Limb (tissue), 2 donors: ENCODE measurements at regions not wholly inside any gene's neighbourhood (a gene's known extent, or its start where the extent isn't known, plus 50 kb on each side); places are given as distances from the start of the nearest gene placed in this dataset.

Source experiments
- DNase-seq, 2 donors: peaks; one replicate each; pipeline ENCODE4 v3.0.0-alpha.2; 2016; ENCODE audit errors: extremely low spot score in 2 of 2

GRCh38 chr11:109968781-109969180, 124.4 kb upstream of the ZC3H12C start:
- no peak for DNase-seq

DNA sequence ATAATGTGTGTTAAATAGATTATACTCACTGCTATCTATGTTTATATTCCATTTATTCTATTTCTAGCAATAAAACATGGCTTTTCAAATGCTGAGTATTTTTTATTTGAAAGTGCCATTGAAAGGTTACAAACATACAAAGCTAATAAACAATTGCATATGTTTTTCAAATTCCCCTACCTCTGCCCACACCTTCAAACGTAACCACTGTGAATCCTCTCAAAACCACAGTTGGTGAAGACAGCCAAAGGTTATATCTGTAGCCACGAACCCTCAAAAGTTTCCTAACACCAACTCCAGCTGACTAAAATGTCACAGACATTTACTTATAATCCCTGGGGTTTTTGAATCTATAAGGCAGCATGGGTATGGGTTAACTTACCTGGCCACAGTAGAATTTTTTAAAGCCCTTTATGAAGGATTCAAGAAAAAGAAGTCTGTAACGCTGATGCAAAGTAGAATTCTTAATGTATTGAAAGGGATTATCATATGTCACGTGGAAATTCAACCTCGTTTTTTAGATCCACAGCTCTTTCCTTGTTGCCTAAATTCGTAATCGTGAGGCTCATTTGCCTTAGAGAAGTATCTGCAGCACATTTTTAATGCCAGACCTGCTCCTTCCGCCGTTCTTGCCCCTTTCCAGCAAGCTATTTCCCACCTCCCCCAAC, 122.5 kb upstream of the ZC3H12C start:
- DNase-seq: no peak

DNA sequence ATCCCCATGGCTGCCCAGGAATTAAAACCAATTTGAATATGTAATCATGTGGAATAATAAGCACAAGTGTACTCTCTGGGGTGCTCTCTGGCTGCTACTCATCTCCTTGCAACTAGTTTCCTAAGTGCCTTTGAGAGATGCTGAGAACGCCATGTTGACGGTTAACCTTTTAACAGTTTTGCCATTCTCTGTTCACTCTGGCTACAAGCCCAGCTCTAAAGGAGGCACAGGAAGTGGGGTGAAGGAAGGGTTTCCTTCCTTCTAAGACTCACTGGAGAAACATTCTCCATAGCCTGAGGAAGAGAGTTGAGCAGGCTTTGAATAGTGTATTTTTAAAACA, 122.0 kb upstream of the ZC3H12C start:
- peak in 1 of 2 donors; percentile 14 for DNase-seq

GRCh38 chr11:109972181-109972715, 120.9 kb upstream of the ZC3H12C start:
- no peak for DNase-seq

DNA sequence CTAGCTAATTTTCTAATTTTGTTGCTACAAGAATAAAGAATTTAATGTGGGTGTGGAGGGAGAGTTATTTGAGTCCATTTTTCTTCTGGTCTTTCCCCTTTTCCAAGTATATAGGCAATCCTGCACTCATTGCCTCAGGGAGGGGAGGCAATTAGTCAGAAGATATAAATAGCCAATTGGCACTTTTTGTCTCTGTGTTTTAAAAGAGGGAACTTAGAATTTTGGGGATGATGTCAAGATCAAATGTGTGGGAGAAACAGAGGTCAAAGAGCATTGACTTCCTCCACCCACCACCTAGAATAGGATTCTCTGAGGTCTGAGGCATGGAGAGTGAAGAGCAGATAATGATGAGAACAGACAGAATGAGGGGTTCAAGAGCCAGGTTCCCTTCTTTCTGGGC, 120.3 kb upstream of the ZC3H12C start:
- no peak for DNase-seq

- no peak for DNase-seq
Observed at GRCh38 chr11:109973486-109973885, 119.7 kb upstream of the ZC3H12C start.

- DNase-seq: no peak
Observed at GRCh38 chr11:109974523-109974922, 118.7 kb upstream of the ZC3H12C start.

DNA sequence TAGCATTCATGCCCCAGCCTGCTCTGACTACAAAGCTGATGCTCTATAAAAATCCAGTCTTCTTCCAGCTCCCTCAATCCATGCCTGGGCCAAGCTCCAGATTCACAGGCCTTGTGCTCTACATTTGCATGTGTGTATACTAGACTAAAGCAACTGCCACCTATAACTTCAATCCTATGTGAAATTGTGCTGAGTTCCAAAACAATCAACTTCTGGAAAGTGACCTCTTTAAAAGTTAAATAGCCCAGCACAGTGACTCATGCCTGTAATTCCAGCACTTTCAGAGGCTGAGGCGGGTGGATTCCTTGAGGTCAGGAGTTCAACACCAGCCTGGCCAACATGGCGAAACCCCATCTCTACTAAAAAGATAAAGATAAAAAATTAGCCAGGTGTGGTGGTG, 114.3 kb upstream of the ZC3H12C start:
- DNase-seq: no peak

DNA sequence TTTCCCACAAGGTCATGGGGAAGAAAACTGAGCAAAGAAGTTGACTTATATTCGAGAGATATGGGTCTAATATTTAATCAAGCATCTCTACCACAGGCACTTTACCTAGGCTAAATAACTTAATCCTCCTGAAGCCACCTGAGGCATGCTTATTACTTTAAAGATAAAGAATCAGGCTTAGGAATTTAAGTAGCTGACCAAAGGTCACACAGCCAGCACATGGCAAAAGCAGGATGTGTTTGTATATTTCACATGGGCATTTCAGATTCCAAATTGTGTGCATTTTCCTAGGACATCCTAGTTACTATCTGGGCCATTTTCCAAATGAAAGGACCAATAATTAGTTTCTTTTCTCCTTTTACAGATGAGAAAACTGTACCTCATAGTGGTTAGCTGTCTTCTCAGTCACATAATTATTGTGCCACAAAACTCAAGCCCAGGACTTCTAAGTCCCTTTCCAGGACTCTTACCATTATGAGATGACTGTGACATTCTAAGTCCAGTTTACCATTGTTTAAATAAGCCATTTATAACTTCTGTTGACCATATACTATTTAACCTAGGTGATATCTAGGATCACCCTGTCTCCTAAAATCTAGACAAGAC, 112.1 kb upstream of the ZC3H12C start:
- DNase-seq: no peak

- DNase-seq: no peak
Observed at GRCh38 chr11:109983358-109983757, 109.8 kb upstream of the ZC3H12C start.

- DNase-seq: no peak
Observed at GRCh38 chr11:109984634-109985289, 108.4 kb upstream of the ZC3H12C start.

GRCh38 chr11:109986488-109986887, 106.7 kb upstream of the ZC3H12C start:
- no peak for DNase-seq

GRCh38 chr11:109991835-109992234, 101.4 kb upstream of the ZC3H12C start:
- no peak for DNase-seq

GRCh38 chr11:109993786-109994185, 99.4 kb upstream of the ZC3H12C start:
- no peak for DNase-seq

DNA sequence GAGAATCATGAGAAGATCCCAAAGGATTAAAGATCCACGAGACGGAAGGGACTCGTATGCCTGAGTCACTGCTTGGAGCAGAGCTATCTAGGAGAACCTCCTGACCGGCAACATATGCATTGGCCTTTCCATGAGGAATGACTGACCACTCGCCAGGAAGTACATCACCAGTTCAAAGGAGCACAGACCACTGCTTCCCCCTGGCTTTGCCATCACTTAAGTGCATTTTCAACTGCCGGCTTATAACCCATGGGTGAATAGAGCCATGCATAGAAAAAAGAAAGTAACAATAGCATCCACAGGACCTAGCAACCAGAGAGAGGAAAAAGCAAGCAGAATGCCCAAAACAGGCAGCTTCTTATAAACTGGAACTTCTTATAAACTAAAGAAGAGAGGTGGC, 98.3 kb upstream of the ZC3H12C start:
- no peak for DNase-seq

GRCh38 chr11:109996060-109996459, 97.1 kb upstream of the ZC3H12C start:
- no peak for DNase-seq

GRCh38 chr11:109998921-109999320, 94.3 kb upstream of the ZC3H12C start:
- DNase-seq: no peak

GRCh38 chr11:110000031-110000502, 93.1 kb upstream of the ZC3H12C start:
- peak in 1 of 2 donors; percentile 32 for DNase-seq

DNA sequence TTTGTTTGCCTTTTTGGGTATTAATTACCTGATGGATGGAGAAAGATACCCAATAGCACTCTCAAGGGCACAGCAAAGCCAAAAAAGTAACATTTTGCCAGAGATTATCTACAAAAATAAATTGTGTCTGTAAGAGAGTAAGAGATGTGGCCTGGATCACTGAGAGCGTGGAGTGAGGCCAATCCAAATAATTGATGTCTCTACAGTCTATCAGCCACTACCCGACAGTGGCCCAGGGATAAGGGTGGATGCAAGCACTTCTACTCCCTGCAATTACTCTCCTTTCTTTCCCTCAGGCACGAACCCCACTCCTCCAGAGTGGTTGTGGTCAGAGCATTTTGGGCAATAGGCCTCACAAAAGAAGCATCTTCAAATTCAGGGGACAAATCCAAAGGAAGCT, 92.3 kb upstream of the ZC3H12C start:
- no peak for DNase-seq

GRCh38 chr11:110003426-110003825, 89.8 kb upstream of the ZC3H12C start:
- no peak for DNase-seq

DNA sequence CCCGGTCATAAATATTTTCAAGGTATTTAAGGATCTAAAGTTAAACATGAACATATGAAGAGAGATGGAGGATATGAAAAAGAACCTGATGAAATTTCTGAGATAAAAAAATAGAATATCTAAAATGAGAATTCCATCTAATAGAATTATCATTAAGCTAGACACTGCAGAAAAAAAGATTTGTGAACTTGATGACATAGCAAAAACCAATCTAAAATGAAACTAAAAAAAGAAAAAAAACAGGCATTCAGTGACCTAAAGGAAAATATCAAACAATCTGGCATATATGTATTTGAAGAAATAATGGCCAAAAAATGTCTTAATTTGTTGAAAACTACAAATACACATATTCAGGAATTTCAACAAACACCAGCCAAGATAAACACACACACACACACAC, 81.6 kb upstream of the ZC3H12C start:
- DNase-seq: no peak

GRCh38 chr11:110015695-110016094, 77.5 kb upstream of the ZC3H12C start:
- DNase-seq: no peak

DNA sequence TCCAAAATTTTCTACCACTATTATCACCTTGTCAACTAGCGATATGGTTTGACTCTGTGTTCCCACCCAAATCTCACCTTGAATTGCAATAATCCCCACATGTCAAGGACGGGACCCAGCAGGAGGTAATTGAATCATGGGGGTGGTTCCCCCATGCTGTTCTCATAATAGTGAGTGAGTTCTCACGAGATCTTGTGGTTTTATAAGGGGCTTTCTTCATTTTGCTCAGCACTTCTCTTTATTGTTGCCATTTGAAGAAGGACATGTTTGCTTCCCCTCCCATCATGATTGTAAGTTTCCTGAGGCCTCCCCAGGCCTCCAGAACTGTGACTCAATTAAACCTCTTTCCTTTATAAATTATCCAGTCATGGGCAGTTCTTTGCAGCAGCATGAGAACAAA, 73.5 kb upstream of the ZC3H12C start:
- no peak for DNase-seq
